Progenitor cell of endocrine pancreas (in vitro differentiated cells): ENCODE measurements at regions not wholly inside any gene's neighbourhood (a gene's known extent, or its start where the extent isn't known, plus 50 kb on each side); places are given as distances from the start of the nearest gene placed in this dataset.
"Not testable (repeated sequence)": the region's sequence is repeated elsewhere in the genome, so short reads cannot be mapped to it uniquely, and the experiment has no call there.

ENCODE experiments used
- DNase-seq: peaks from one replicate; pipeline ENCODE4 v3.0.0; 2021; ENCODE audit warnings: low spot score; ENCODE audit not compliant: unreplicated experiment
- H3K27ac Mint-ChIP-seq: 2 replicates; pipeline ENCODE4 v1.8.0; 2021; ENCODE audit warnings: mild to moderate bottlenecking, moderate library complexity, mixed read lengths
- H3K27me3 Mint-ChIP-seq: 2 replicates; pipeline ENCODE4 v1.8.0; 2021; ENCODE audit warnings: mixed read lengths
- H3K36me3 Mint-ChIP-seq: 2 replicates; pipeline ENCODE4 v1.8.0; 2022; ENCODE audit warnings: mixed read lengths; ENCODE audit not compliant: insufficient read depth
- H3K4me1 Mint-ChIP-seq: 2 replicates; pipeline ENCODE4 v1.8.0; 2021; ENCODE audit warnings: low read depth, mixed read lengths
- H3K4me3 Mint-ChIP-seq: 2 replicates; pipeline ENCODE4 v1.8.0; 2021; ENCODE audit warnings: low read depth, mild to moderate bottlenecking, moderate library complexity, mixed read lengths
- H3K9me3 Mint-ChIP-seq: 2 replicates; pipeline ENCODE4 v1.8.0; 2021; ENCODE audit warnings: low read depth, mixed read lengths
- CTCF ChIP-seq: fragments of 200-600 bp; sonication (generic); IDR thresholded peaks from one replicate; pipeline ENCODE4 v1.5.0; 2021; ENCODE audit warnings: antibody characterized with exemption, mild to moderate bottlenecking; ENCODE audit not compliant: unreplicated experiment

GRCh38 chr7:138214926-138215325 lies 138.7 kb downstream of the AKR1D1 start:
- Mint-ChIP-seq H3K27me3 (no peaks in the 10 kb centered on the region), H3K36me3 (peaks cover 17% of the 10 kb centered on the region), H3K9me3 (peaks cover 26% of the 10 kb centered on the region), H3K27ac (no peak overlapping the region), H3K4me1 (peaks cover 19% of the 10 kb centered on the region), H3K4me3 (no peak overlapping the region)
- no peak for TF ChIP-seq CTCF
- no peak for DNase-seq

GRCh38 chr7:138220321-138220720 lies 144.1 kb downstream of the AKR1D1 start:
- not testable (repeated sequence) for H3K27ac Mint-ChIP-seq, H3K4me3 Mint-ChIP-seq, H3K4me1 Mint-ChIP-seq, DNase-seq, H3K27me3 Mint-ChIP-seq
- Mint-ChIP-seq H3K36me3 (peaks cover 20% of the 10 kb centered on the region), H3K9me3 (peaks cover 46% of the 10 kb centered on the region)

- H3K27me3 Mint-ChIP-seq, H3K27ac Mint-ChIP-seq, DNase-seq, H3K4me3 Mint-ChIP-seq, H3K4me1 Mint-ChIP-seq: not testable (repeated sequence)
- H3K36me3 Mint-ChIP-seq = peaks cover 18% of the 10 kb centered on the region
- peaks cover 46% of the 10 kb centered on the region for H3K9me3 Mint-ChIP-seq
Observed at GRCh38 chr7:138221388-138221787, 145.1 kb downstream of the AKR1D1 start.

GRCh38 chr7:138223402-138223879 lies 147.2 kb downstream of the AKR1D1 start:
- H3K4me1 Mint-ChIP-seq = no peaks in the 10 kb centered on the region
- no peak for TF ChIP-seq CTCF
- no peaks in the 10 kb centered on the region for H3K27me3 Mint-ChIP-seq
- no peak overlapping the region for H3K4me3 Mint-ChIP-seq
- no peak overlapping the region for H3K27ac Mint-ChIP-seq
- H3K36me3 Mint-ChIP-seq = peaks cover 15% of the 10 kb centered on the region
- peaks cover 37% of the 10 kb centered on the region for H3K9me3 Mint-ChIP-seq
- no peak for DNase-seq

- peaks cover 3% of the 10 kb centered on the region for H3K4me1 Mint-ChIP-seq
- H3K36me3 Mint-ChIP-seq = peaks cover 13% of the 10 kb centered on the region
- no peak for TF ChIP-seq CTCF
- H3K27ac Mint-ChIP-seq = no peak overlapping the region
- H3K27me3 Mint-ChIP-seq = no peaks in the 10 kb centered on the region
- H3K9me3 Mint-ChIP-seq = peaks cover 30% of the 10 kb centered on the region
- DNase-seq = no peak
- H3K4me3 Mint-ChIP-seq = no peak overlapping the region
Observed at GRCh38 chr7:138226001-138226476, 149.8 kb downstream of the AKR1D1 start.

- DNase-seq = no peak
- TF ChIP-seq CTCF = no peak
- H3K9me3 Mint-ChIP-seq = peaks cover 24% of the 10 kb centered on the region
- H3K36me3 Mint-ChIP-seq = peaks cover 9% of the 10 kb centered on the region
- no peaks in the 10 kb centered on the region for H3K27me3 Mint-ChIP-seq
- peaks cover 3% of the 10 kb centered on the region for H3K4me1 Mint-ChIP-seq
- H3K4me3 Mint-ChIP-seq = no peak overlapping the region
- no peak overlapping the region for H3K27ac Mint-ChIP-seq
Observed at GRCh38 chr7:138226745-138227279, 150.6 kb downstream of the AKR1D1 start.
